PC-9 (cell line): ENCODE measurements at regions not wholly inside any gene's neighbourhood (a gene's known extent, or its start where the extent isn't known, plus 50 kb on each side); places are given as distances from the start of the nearest gene placed in this dataset.

Source experiments
- BruUV-seq: library from RNA; stranded (reverse); fragments of 400-500 nt; replicated peaks from 2 replicates; lab custom pipeline; 2021; lab: Mats Ljungman, UMichigan
- CTCF ChIA-PET: fragments of 300-600 bp; sonication (Branson Sonifier 250); formaldehyde crosslinking; loops from one replicate; lab custom pipeline; 2022; ENCODE audit warnings: antibody characterized with exemption; lab: Charles Lee
- POLR2A ChIA-PET: fragments of 300-600 bp; sonication (Branson Sonifier 250); formaldehyde crosslinking; loops from one replicate; lab custom pipeline; 2022; ENCODE audit warnings: antibody characterized with exemption; ENCODE audit not compliant: unreplicated experiment; lab: Charles Lee
- DNase-seq, 2 experiments: peaks; one replicate each; pipeline versions ENCODE4 v3.0.0 to v3.0.0-alpha.2; 2015 to 2022; ENCODE audit warnings: mixed read lengths in 1 of 2
- H2AFZ ChIP-seq: fragments of 200-600 bp; sonication (generic); 2 replicates; pipeline ENCODE4 v1.8.1; 2017; ENCODE audit warnings: antibody characterized with exemption
- H3F3A ChIP-seq: fragments of 200-600 bp; sonication (generic); 2 replicates; pipeline ENCODE4 v1.8.1; 2017; ENCODE audit warnings: antibody characterized with exemption, mild to moderate bottlenecking, low read depth; ENCODE audit not compliant: insufficient read depth
- H3K27ac ChIP-seq: fragments of 200-600 bp; sonication (generic); 2 replicates; pipeline ENCODE4 v1.6.1; 2016; ENCODE audit warnings: mixed run types
- H3K27me3 ChIP-seq: fragments of 200-600 bp; sonication (generic); 2 replicates; pipeline ENCODE4 v1.6.1; 2016; ENCODE audit warnings: low read depth, mixed run types; ENCODE audit not compliant: insufficient read depth
- H3K36me3 ChIP-seq: fragments of 200-600 bp; sonication (generic); 2 replicates; pipeline ENCODE4 v1.6.1; 2016; ENCODE audit warnings: low read depth, mixed run types
- H3K4me1 ChIP-seq: fragments of 200-600 bp; sonication (generic); replicated peaks from 2 replicates; pipeline ENCODE4 v1.6.1; 2016; ENCODE audit warnings: mixed run types; ENCODE audit not compliant: insufficient read depth
- H3K4me2 ChIP-seq: fragments of 200-600 bp; sonication (generic); 2 replicates; pipeline ENCODE4 v1.6.1; 2017; ENCODE audit warnings: mixed run types
- H3K4me3 ChIP-seq: fragments of 200-600 bp; sonication (generic); 2 replicates; pipeline ENCODE4 v1.6.1; 2016; ENCODE audit warnings: mixed run types
- H3K79me2 ChIP-seq: fragments of 200-600 bp; sonication (generic); 2 replicates; pipeline ENCODE4 v1.6.1; 2017; ENCODE audit warnings: low read depth, mixed run types
- H3K9me2 ChIP-seq: fragments of 200-600 bp; sonication (generic); 2 replicates; pipeline ENCODE4 v1.8.1; 2017; ENCODE audit warnings: mild to moderate bottlenecking; ENCODE audit not compliant: insufficient read depth
- H3K9me3 ChIP-seq: fragments of 200-600 bp; sonication (generic); 2 replicates; pipeline ENCODE4 v1.8.1; 2016; ENCODE audit warnings: low read depth; ENCODE audit not compliant: insufficient read depth
- H4K20me1 ChIP-seq: fragments of 200-600 bp; sonication (generic); 2 replicates; pipeline ENCODE4 v1.8.1; 2017; ENCODE audit not compliant: insufficient read depth
- EZH2 ChIP-seq: fragments of 200-600 bp; sonication (generic); IDR thresholded peaks from 2 replicates; pipeline ENCODE4 v1.8.0; 2017; ENCODE audit warnings: antibody characterized with exemption, low read depth
- intact Hi-C: fragments of 100-400 bp; cut with micrococcal nuclease; formaldehyde crosslinking; loops from one replicate; pipeline ENCODE4 v1.10.0; 2022; ENCODE audit not compliant: unreplicated experiment
- TF ChIP-seq, protein P1 (sequence below): fragments of 200-600 bp; sonication (generic); conservative IDR thresholded peaks from 2 replicates; pipeline ENCODE4 v1.6.1; 2017; ENCODE audit warnings: mixed run types, antibody characterized with exemption, mild to moderate bottlenecking, moderate library complexity

DNA sequence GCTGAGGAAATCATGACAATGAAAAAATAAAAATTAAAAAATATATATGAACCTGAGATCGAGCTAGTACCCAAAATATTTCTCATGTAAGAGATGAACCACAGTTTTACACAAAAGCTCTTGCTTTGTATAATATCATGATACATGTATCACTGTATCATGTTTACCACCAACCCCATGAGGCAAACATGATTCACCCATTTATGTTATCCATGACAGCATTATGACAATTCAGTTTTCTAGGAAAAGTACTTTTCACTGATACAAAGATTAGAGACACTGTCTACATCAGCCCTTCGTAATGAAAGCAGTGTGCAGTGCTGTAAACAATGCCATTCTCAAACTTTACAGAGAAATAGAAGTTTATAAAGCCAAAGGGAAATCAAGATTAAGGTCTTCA is 852.5 kb upstream of the LRRC4C start:
- intact Hi-C loops: no loop called here
- Histone ChIP-seq H2AFZ (no peak overlapping the region), H3K27me3 (no peaks in the 10 kb centered on the region), H3K79me2 (no peaks in the 10 kb centered on the region), H3K36me3 (no peaks in the 10 kb centered on the region), H3K9me3 (no peaks in the 10 kb centered on the region), H3K4me1 (no peaks in the 10 kb centered on the region), H3K9me2 (no peaks in the 10 kb centered on the region), H3K4me3 (no peak overlapping the region), H4K20me1 (no peaks in the 10 kb centered on the region), H3F3A (no peaks in the 10 kb centered on the region), H3K4me2 (no peak overlapping the region), H3K27ac (no peak overlapping the region)
- no TSS peak for BruUV-seq
- POLR2A ChIA-PET: no interaction called here
- CTCF ChIA-PET: no interaction called here
- no peak for DNase-seq
- TF ChIP-seq, protein P1, sequence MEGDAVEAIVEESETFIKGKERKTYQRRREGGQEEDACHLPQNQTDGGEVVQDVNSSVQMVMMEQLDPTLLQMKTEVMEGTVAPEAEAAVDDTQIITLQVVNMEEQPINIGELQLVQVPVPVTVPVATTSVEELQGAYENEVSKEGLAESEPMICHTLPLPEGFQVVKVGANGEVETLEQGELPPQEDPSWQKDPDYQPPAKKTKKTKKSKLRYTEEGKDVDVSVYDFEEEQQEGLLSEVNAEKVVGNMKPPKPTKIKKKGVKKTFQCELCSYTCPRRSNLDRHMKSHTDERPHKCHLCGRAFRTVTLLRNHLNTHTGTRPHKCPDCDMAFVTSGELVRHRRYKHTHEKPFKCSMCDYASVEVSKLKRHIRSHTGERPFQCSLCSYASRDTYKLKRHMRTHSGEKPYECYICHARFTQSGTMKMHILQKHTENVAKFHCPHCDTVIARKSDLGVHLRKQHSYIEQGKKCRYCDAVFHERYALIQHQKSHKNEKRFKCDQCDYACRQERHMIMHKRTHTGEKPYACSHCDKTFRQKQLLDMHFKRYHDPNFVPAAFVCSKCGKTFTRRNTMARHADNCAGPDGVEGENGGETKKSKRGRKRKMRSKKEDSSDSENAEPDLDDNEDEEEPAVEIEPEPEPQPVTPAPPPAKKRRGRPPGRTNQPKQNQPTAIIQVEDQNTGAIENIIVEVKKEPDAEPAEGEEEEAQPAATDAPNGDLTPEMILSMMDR: no peak
- no peak for TF ChIP-seq EZH2

DNA sequence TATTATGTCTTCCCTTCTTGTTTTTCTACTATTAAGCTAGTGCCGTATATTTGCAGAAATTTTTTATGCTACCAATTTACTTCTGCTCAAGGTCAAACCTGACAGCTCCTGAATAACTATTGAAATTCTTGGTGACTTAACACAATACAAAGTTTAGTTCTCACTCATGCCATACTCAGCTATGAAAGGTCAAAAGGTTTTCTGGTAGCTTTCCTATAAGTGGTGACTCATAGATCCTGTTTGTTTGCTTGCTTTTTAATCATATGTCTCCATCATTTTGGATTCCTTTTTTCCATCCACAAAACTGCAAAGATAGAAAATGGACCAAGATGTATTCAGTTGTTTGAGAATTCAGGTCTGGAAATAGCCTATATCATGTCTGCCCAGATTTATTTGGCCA is 855.8 kb upstream of the LRRC4C start:
- no peaks in the 10 kb centered on the region for H3K9me3 ChIP-seq
- no TSS peak for BruUV-seq
- no peaks in the 10 kb centered on the region for H3K27me3 ChIP-seq
- POLR2A ChIA-PET: no interaction called here
- no peaks in the 10 kb centered on the region for H3K36me3 ChIP-seq
- DNase-seq: no peak
- no peak overlapping the region for H3K4me2 ChIP-seq
- no peaks in the 10 kb centered on the region for H3K79me2 ChIP-seq
- H3K4me3 ChIP-seq: no peak overlapping the region
- TF ChIP-seq, protein P1: no peak
- TF ChIP-seq EZH2: no peak
- no peaks in the 10 kb centered on the region for H3K9me2 ChIP-seq
- no peaks in the 10 kb centered on the region for H3K4me1 ChIP-seq
- H3F3A ChIP-seq: no peaks in the 10 kb centered on the region
- no peaks in the 10 kb centered on the region for H4K20me1 ChIP-seq
- intact Hi-C loops: no loop called here
- no peak overlapping the region for H2AFZ ChIP-seq
- H3K27ac ChIP-seq: no peak overlapping the region
- CTCF ChIA-PET: no interaction called here

DNA sequence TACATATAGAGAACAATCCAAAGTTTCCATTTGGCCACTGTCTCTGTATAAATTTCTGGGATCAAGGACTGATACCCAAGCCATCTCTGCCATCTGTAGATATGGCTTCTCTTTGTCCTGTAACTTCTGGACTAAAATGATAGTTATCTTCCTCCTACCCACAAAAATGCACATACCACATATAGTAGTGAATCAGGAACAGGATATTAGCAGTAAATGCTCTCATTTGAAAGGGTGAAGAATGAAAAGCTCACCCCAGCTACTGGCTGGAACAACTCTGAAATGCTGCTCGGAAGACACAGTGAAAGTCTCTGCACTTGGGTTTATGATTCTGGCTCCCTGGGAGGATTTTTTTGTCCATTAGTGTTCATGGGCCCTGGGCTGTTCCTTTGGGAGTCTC is 856.4 kb upstream of the LRRC4C start:
- H3K9me3 ChIP-seq: no peaks in the 10 kb centered on the region
- H3K4me2 ChIP-seq: no peak overlapping the region
- no peak overlapping the region for H2AFZ ChIP-seq
- DNase-seq: no peak
- no peaks in the 10 kb centered on the region for H3K9me2 ChIP-seq
- intact Hi-C loops: no loop called here
- H3K27ac ChIP-seq: no peak overlapping the region
- no peaks in the 10 kb centered on the region for H3K27me3 ChIP-seq
- H3F3A ChIP-seq: no peaks in the 10 kb centered on the region
- CTCF ChIA-PET: no interaction called here
- H4K20me1 ChIP-seq: no peaks in the 10 kb centered on the region
- TF ChIP-seq EZH2: no peak
- TF ChIP-seq, protein P1: no peak
- H3K79me2 ChIP-seq: no peaks in the 10 kb centered on the region
- POLR2A ChIA-PET: no interaction called here
- no peak overlapping the region for H3K4me3 ChIP-seq
- H3K36me3 ChIP-seq: no peaks in the 10 kb centered on the region
- H3K4me1 ChIP-seq: no peaks in the 10 kb centered on the region
- BruUV-seq: no TSS peak
